Osteocyte (in vitro differentiated cells): ENCODE measurements at regions not wholly inside any gene's neighbourhood (a gene's known extent, or its start where the extent isn't known, plus 50 kb on each side); places are given as distances from the start of the nearest gene placed in this dataset.

Source experiments
- DNase-seq: peaks from one replicate; pipeline ENCODE4 v3.0.0; 2021; ENCODE audit warnings: mixed read lengths; ENCODE audit not compliant: unreplicated experiment; ENCODE audit errors: extremely low spot score
- H3K27ac Mint-ChIP-seq: one replicate; pipeline ENCODE4 v1.8.0; 2021; ENCODE audit warnings: mild to moderate bottlenecking, mixed read lengths; ENCODE audit not compliant: unreplicated experiment
- H3K27me3 Mint-ChIP-seq: one replicate; pipeline ENCODE4 v1.8.0; 2021; ENCODE audit warnings: mixed read lengths; ENCODE audit not compliant: unreplicated experiment
- H3K36me3 Mint-ChIP-seq: one replicate; pipeline ENCODE4 v1.8.0; 2021; ENCODE audit warnings: mixed read lengths; ENCODE audit not compliant: unreplicated experiment
- H3K4me1 Mint-ChIP-seq: one replicate; pipeline ENCODE4 v1.8.0; 2021; ENCODE audit warnings: mixed read lengths; ENCODE audit not compliant: unreplicated experiment
- H3K4me3 Mint-ChIP-seq: one replicate; pipeline ENCODE4 v1.8.0; 2021; ENCODE audit warnings: mild to moderate bottlenecking, moderate library complexity, mixed read lengths; ENCODE audit not compliant: unreplicated experiment
- H3K9me3 Mint-ChIP-seq: one replicate; pipeline ENCODE4 v1.8.0; 2021; ENCODE audit warnings: mixed read lengths; ENCODE audit not compliant: unreplicated experiment
- TF ChIP-seq, protein P1 (sequence below): fragments of 200-600 bp; sonication (generic); IDR thresholded peaks from 2 replicates; pipeline ENCODE4 v1.5.0; 2021; ENCODE audit warnings: antibody characterized with exemption, mild to moderate bottlenecking, moderate library complexity

DNA sequence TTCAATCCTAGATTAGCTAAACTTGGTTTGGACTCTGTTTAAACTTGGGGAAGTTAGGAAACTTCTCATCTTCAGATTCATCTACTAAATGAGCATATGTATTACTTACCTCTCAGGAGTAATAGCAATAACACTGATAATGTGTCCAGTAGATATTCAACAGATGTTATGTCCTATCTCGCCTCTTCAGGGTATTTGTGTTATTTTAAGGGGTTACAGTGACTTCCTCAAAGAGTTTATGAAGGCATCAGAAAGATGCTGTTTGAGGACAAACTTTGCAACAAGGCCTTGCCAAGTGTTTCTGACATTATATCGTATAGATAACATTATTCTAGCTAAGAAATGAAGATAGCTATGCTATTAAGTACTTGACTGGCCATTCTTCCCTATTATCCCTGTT, 522.3 kb downstream of the IGSF11 start:
- Mint-ChIP-seq H3K4me1 (no peaks in the 10 kb centered on the region), H3K9me3 (no peaks in the 10 kb centered on the region), H3K4me3 (no peak overlapping the region), H3K27ac (no peak overlapping the region), H3K36me3 (no peaks in the 10 kb centered on the region), H3K27me3 (no peaks in the 10 kb centered on the region)
- TF ChIP-seq, protein P1, sequence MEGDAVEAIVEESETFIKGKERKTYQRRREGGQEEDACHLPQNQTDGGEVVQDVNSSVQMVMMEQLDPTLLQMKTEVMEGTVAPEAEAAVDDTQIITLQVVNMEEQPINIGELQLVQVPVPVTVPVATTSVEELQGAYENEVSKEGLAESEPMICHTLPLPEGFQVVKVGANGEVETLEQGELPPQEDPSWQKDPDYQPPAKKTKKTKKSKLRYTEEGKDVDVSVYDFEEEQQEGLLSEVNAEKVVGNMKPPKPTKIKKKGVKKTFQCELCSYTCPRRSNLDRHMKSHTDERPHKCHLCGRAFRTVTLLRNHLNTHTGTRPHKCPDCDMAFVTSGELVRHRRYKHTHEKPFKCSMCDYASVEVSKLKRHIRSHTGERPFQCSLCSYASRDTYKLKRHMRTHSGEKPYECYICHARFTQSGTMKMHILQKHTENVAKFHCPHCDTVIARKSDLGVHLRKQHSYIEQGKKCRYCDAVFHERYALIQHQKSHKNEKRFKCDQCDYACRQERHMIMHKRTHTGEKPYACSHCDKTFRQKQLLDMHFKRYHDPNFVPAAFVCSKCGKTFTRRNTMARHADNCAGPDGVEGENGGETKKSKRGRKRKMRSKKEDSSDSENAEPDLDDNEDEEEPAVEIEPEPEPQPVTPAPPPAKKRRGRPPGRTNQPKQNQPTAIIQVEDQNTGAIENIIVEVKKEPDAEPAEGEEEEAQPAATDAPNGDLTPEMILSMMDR: no peak
- DNase-seq: no peak

DNA sequence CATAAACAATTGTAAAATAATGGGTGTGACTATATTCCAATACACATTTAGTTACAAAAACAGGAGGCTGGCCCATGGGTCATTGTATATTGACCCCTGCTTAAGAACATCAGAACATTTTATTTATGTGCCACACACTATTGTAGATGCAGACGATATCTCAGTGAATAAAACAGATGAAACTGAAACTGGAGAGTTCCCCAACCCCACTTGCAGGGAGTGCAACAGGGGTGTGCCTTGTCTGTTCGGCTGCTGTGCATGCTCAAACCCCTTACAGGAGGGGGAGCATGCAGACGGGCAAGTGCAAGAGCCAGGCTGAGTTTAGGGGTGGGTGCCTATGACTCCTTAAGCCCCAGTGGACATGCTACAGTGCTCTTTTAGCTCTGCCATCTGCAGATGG, 509.6 kb downstream of the IGSF11 start:
- Mint-ChIP-seq H3K27me3 (no peaks in the 10 kb centered on the region), H3K36me3 (no peaks in the 10 kb centered on the region), H3K4me1 (peaks cover 4% of the 10 kb centered on the region), H3K27ac (no peak overlapping the region), H3K4me3 (no peak overlapping the region), H3K9me3 (no peaks in the 10 kb centered on the region)
- no peak for DNase-seq
- TF ChIP-seq, protein P1: no peak

DNA sequence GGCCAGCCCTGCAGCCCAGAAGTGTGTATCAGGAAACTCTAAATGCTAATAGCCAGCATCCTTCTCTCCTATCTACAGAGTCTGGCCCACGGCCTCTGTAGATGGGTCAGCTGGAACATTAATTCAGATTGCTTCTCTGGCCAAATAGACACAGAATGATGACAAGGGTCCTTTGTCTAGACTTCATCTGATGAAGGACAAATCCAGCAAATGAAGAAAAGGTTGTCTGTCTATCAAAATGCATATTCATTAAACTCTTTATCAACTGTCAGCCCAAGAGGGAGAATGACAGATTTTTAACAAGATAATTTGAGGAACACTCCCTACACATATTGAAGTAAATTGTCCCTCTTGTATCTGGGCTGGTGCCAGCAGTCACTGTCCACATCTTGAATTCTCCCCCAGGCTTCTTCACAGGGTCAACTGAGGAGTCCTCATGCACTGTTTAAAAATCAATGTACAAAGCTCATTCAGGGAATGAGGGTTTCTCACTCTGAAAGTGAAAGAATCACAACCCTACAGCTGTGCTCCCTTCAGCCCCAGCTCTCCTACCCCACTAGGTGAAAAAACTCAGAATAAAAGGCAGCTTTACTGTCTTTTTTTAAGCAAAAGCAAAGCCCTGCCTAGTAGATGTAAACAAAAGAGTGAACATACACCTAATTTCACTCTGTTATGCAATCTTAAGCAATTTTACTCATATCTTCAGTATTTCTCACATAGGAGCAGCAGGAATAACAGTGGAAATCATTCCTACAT, 507.7 kb downstream of the IGSF11 start:
- H3K4me1 Mint-ChIP-seq: peaks cover 4% of the 10 kb centered on the region
- TF ChIP-seq, protein P1: no peak
- H3K4me3 Mint-ChIP-seq: no peak overlapping the region
- no peaks in the 10 kb centered on the region for H3K9me3 Mint-ChIP-seq
- H3K27ac Mint-ChIP-seq: no peak overlapping the region
- no peak for DNase-seq
- no peaks in the 10 kb centered on the region for H3K36me3 Mint-ChIP-seq
- no peaks in the 10 kb centered on the region for H3K27me3 Mint-ChIP-seq

DNA sequence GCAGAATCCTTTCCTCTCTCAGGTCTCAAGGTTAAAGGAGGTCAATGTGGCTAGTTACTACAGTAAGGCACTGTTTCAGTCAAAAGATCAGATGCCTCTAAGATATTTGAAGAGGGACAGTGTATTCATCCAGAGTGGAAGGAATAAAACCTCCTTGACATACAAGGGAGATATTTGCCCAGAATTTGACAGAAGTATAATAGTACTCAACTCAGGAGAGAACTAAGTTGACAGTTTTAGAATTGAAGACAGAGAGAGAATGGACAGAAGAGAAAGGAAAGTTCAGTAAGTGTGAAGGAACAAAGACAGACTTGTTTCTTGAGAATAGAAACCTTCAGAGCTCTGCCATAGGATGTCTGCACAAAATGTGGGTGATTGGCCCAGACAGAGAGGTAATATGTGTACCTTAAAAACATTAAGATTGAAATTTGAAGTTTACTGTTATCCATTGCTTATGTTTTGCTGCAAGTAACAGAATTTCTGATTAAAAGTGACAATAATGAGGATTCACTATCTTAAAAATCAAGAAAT, 507.1 kb downstream of the IGSF11 start:
- no peaks in the 10 kb centered on the region for H3K9me3 Mint-ChIP-seq
- no peak for DNase-seq
- H3K27me3 Mint-ChIP-seq: no peaks in the 10 kb centered on the region
- H3K4me1 Mint-ChIP-seq: peaks cover 4% of the 10 kb centered on the region
- H3K36me3 Mint-ChIP-seq: no peaks in the 10 kb centered on the region
- TF ChIP-seq, protein P1: no peak
- no peak overlapping the region for H3K4me3 Mint-ChIP-seq
- no peak overlapping the region for H3K27ac Mint-ChIP-seq

DNA sequence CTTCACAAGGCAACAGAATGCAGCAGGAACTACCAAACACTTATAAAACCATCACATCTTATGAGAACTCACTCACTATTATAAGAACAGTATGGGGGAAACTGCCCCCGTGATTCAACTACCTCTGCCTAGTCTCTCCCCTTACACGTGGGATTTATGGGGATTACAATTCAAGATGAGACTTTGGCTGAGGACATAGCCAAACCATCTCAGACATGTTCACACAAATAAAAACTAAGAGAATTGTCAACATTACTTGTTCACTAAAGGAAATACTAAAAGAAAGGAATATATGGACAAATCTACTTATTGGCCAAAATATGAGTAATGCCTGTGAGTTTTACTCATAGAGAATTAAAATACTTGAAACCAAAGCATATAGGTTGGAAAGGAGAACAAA, 505.1 kb downstream of the IGSF11 start:
- Mint-ChIP-seq H3K27ac (no peak overlapping the region), H3K9me3 (no peaks in the 10 kb centered on the region), H3K36me3 (no peaks in the 10 kb centered on the region), H3K4me3 (no peak overlapping the region), H3K4me1 (peaks cover 4% of the 10 kb centered on the region), H3K27me3 (no peaks in the 10 kb centered on the region)
- DNase-seq: no peak
- TF ChIP-seq, protein P1: no peak
